ENCODE measurements at regions not wholly inside any gene's neighbourhood (a gene's known extent, or its start where the extent isn't known, plus 50 kb on each side); places are given as distances from the start of the nearest gene placed in this dataset.

- TF ChIP-seq, protein P1, sequence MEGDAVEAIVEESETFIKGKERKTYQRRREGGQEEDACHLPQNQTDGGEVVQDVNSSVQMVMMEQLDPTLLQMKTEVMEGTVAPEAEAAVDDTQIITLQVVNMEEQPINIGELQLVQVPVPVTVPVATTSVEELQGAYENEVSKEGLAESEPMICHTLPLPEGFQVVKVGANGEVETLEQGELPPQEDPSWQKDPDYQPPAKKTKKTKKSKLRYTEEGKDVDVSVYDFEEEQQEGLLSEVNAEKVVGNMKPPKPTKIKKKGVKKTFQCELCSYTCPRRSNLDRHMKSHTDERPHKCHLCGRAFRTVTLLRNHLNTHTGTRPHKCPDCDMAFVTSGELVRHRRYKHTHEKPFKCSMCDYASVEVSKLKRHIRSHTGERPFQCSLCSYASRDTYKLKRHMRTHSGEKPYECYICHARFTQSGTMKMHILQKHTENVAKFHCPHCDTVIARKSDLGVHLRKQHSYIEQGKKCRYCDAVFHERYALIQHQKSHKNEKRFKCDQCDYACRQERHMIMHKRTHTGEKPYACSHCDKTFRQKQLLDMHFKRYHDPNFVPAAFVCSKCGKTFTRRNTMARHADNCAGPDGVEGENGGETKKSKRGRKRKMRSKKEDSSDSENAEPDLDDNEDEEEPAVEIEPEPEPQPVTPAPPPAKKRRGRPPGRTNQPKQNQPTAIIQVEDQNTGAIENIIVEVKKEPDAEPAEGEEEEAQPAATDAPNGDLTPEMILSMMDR (IDR thresholded peaks at IDR 0.05; ENCODE audit: unreplicated experiment), result no peak
- H3K27ac Mint-ChIP-seq (ENCODE audit: unreplicated experiment), result no peak overlapping the region
- no peaks in the 10 kb centered on the region for H3K36me3 Mint-ChIP-seq (ENCODE audit: low read depth, unreplicated experiment)
- DNase-seq (ENCODE audit: low spot score), result no peak
- no peak overlapping the region for H3K4me3 Mint-ChIP-seq (ENCODE audit: unreplicated experiment)
- no peaks in the 10 kb centered on the region for H3K9me3 Mint-ChIP-seq (ENCODE audit: unreplicated experiment)
- no peaks in the 10 kb centered on the region for H3K27me3 Mint-ChIP-seq (ENCODE audit: unreplicated experiment)
- H3K4me1 Mint-ChIP-seq (ENCODE audit: unreplicated experiment), result peaks cover 10% of the 10 kb centered on the region
These were observed 675.8 kb downstream of the DIAPH3 start for GRCh38 chr13:59487883-59488282.

DNA sequence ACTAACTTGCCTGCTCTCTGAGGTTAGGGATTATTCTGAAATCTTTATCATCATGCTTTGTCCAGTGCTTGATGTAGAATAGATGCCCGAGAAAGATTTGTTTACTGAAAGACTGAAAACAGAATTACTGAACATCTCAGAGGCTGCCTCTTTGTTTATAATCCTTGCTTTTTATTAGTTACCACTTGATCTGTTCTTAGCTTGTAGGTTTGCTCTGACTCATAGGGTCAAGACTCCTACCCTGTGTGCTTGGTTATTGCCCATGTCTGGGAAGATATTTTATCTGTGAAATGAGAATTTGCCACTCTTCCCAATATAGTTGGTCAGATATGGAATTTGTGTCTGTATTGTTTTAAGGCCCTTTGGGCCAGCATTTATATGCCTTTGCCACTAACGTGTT is 675.3 kb downstream of the DIAPH3 start:
- H3K27ac Mint-ChIP-seq (ENCODE audit: unreplicated experiment), result no peak overlapping the region
- H3K27me3 Mint-ChIP-seq (ENCODE audit: unreplicated experiment), result no peaks in the 10 kb centered on the region
- TF ChIP-seq, protein P1 (IDR thresholded peaks at IDR 0.05; ENCODE audit: unreplicated experiment), result no peak
- H3K4me1 Mint-ChIP-seq (ENCODE audit: unreplicated experiment), result peaks cover 8% of the 10 kb centered on the region
- H3K36me3 Mint-ChIP-seq (ENCODE audit: low read depth, unreplicated experiment), result no peaks in the 10 kb centered on the region
- no peaks in the 10 kb centered on the region for H3K9me3 Mint-ChIP-seq (ENCODE audit: unreplicated experiment)
- H3K4me3 Mint-ChIP-seq (ENCODE audit: unreplicated experiment), result no peak overlapping the region
- no peak for DNase-seq (ENCODE audit: low spot score)

DNA sequence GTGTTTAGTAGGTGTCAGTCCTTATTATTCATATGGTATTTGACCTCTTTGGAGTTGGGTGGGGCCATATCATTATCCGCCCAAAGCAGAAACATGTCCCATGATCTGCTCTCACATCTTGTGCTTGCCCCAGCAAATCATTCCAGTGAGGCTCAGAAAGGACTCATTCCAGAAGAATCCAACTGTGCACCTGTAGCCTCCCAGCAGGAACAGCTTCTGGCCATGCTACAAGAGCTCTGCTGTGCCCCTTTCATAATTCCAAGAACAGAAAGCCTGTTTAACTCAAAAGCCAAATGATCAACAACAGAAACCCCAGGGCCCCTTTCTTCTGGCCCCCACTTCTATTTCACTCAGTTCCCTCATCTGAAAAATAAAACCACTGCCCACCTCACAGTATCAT is 673.1 kb downstream of the DIAPH3 start:
- Mint-ChIP-seq H3K9me3 (ENCODE audit: unreplicated experiment) (no peaks in the 10 kb centered on the region), H3K36me3 (ENCODE audit: low read depth, unreplicated experiment) (no peaks in the 10 kb centered on the region), H3K27me3 (ENCODE audit: unreplicated experiment) (no peaks in the 10 kb centered on the region), H3K27ac (ENCODE audit: unreplicated experiment) (no peak overlapping the region), H3K4me1 (ENCODE audit: unreplicated experiment) (peaks cover 7% of the 10 kb centered on the region), H3K4me3 (ENCODE audit: unreplicated experiment) (no peak overlapping the region)
- TF ChIP-seq, protein P1 (IDR thresholded peaks at IDR 0.05; ENCODE audit: unreplicated experiment), result no peak
- DNase-seq (ENCODE audit: low spot score), result no peak

DNA sequence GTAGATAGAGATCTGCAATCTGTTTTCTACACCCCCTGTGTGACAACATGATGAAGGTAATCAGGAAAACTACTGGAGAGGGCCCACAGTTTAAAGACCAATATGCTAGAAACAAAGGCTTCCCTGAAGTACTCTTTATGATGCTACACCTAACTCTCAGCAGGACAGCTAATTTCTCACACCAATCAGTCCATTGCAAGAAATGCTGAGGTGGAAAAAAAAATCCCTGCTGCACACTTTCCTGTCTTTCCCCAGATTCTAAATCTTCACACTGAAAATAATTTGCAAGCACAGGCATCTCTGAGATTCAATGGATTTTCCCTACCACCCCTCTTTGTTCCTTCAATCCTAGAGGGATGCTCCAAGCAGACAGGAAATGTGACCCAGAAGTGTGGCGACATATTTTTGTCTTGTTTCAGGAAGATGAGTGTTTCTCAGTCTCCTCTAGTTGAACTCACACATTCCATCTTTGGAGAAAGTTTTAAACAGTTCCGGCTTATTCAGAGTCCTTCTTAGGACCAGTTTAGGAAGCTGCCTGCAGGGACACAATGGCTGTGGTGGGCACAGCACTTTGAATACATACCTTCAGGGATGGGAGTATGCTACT is 671.6 kb downstream of the DIAPH3 start:
- no peaks in the 10 kb centered on the region for H3K9me3 Mint-ChIP-seq (ENCODE audit: unreplicated experiment)
- peaks cover 7% of the 10 kb centered on the region for H3K4me1 Mint-ChIP-seq (ENCODE audit: unreplicated experiment)
- no peak overlapping the region for H3K27ac Mint-ChIP-seq (ENCODE audit: unreplicated experiment)
- no peak for DNase-seq (ENCODE audit: low spot score)
- TF ChIP-seq, protein P1 (IDR thresholded peaks at IDR 0.05; ENCODE audit: unreplicated experiment), result no peak
- H3K27me3 Mint-ChIP-seq (ENCODE audit: unreplicated experiment), result no peaks in the 10 kb centered on the region
- H3K4me3 Mint-ChIP-seq (ENCODE audit: unreplicated experiment), result no peak overlapping the region
- no peaks in the 10 kb centered on the region for H3K36me3 Mint-ChIP-seq (ENCODE audit: low read depth, unreplicated experiment)

DNA sequence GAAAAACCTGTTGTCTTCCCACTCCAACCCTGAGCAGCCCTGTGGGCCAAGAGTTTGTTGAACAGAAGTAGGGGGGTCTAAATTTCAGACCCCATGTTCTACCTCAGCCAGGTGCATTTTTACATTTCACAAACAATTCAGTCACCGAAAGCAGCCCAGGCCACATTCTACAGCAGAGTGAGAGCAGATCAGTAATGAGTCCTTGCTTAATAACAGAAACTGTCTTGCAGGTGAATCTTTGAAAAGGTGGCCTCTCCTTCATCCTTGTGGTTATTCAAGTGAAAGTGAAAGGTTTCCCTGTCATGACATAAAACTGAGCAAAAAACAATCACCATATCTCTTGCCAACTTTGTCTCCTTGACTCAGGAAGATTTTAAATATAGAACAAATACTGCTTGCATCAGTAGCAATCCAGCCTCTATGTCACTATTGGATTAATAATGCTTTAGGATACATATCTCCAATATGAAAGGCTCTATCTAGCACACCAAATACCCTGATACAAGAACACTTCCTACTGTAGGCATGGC is 670.2 kb downstream of the DIAPH3 start:
- Mint-ChIP-seq H3K4me3 (ENCODE audit: unreplicated experiment) (no peak overlapping the region), H3K36me3 (ENCODE audit: low read depth, unreplicated experiment) (no peaks in the 10 kb centered on the region), H3K4me1 (ENCODE audit: unreplicated experiment) (peaks cover 15% of the 10 kb centered on the region), H3K27me3 (ENCODE audit: unreplicated experiment) (no peaks in the 10 kb centered on the region), H3K27ac (ENCODE audit: unreplicated experiment) (no peak overlapping the region), H3K9me3 (ENCODE audit: unreplicated experiment) (no peaks in the 10 kb centered on the region)
- no peak for DNase-seq (ENCODE audit: low spot score)
- TF ChIP-seq, protein P1 (IDR thresholded peaks at IDR 0.05; ENCODE audit: unreplicated experiment), result no peak

Data from endothelial cell (in vitro differentiated cells).